SH-SY5Y (cell line): ENCODE measurements at regions not wholly inside any gene's neighbourhood (a gene's known extent, or its start where the extent isn't known, plus 50 kb on each side); places are given as distances from the start of the nearest gene placed in this dataset.

Experiments used
- GATA2 ChIP-seq: IDR thresholded peaks from 2 replicates; pipeline ENCODE4 v1.6.1; 2011; ENCODE audit warnings: mild to moderate bottlenecking, low read depth, low read length
- GATA3 ChIP-seq: IDR thresholded peaks from 2 replicates; pipeline ENCODE4 v1.6.1; 2011; ENCODE audit warnings: low read depth, mild to moderate bottlenecking, low read length, moderate library complexity

GRCh38 chr18:41134426-41134825 lies 820.6 kb upstream of the PIK3C3 start:
- TF ChIP-seq GATA3 (no peak), GATA2 (no peak)
